Nucleus accumbens (tissue), 56 donors: ENCODE measurements at regions not wholly inside any gene's neighbourhood (a gene's known extent, or its start where the extent isn't known, plus 50 kb on each side); places are given as distances from the start of the nearest gene placed in this dataset.

Source experiments
- DNase-seq, 56 donors: peaks; one replicate each; lab custom pipeline; 2025; lab: John Stamatoyannopoulos, UW

DNA sequence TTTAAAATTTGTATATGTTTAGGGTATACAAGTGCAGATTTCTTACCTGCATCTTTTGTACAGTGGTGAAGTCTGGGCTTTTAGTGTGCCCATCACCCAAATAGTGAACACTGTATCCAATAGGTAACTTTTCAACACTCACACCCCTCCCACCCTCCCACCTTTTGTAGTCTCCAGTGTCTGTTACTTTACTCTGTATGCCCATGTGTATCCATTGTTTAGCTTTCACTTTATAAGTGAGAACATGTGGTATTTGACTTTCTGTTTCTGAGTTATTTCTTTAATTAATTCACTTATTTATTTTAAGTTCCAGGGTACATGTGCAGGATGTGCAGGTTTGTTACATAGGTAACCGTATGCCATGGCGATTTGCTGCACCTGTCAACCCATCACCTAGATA lies 124.8 kb upstream of the NEO1 start:
- no peak for DNase-seq

- DNase-seq: no peak
Measured at GRCh38 chr15:72925661-72926060, 126.6 kb upstream of the NEO1 start.

GRCh38 chr15:72923289-72923688 lies 129.0 kb upstream of the NEO1 start:
- no peak for DNase-seq

GRCh38 chr15:72920551-72920950 lies 131.7 kb upstream of the NEO1 start:
- DNase-seq: no peak

DNA sequence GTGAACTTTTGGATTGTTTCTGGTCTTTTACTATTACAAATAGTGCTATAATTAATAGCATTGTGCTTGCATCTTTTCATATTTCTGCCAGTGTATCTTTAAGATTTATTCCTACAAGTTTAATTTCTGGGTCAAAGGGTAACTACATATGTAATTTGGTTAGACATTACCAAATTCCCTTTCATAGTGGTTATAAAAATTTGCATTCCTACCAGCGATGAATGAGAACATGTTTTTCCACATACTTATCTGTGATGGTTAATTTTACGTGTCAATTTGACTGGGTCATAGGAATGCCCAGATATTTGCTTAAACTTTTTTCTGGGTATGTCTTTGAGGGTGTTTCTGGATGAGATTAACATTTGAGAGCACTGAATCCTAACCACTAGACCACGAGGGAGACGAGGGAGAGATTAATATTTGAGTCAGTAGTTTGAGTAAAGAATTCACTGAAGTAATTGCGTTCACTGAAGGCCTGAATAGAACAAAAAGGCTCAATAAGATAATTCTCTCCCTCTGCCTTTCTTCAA lies 132.3 kb upstream of the NEO1 start:
- no peak for DNase-seq

DNA sequence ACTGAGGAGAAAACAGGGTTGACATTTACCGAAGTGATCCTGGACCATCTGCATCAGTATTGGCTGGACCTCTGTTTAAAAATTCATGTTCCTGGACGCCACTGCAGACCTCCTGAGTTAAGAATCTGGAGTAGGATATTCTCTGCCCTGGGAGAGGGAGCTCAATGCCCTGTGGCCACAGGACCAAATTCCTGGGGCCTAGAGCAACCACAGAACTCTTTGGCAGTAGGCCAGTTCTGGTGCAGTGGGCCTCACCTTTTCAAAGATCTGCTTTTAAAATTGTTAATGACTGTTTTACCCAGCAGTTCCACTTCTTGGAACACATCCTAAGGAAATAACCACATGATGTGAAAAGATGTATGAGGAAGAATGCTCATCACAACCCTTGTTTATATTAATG lies 133.3 kb upstream of the ADPGK start:
- no peak for DNase-seq

DNA sequence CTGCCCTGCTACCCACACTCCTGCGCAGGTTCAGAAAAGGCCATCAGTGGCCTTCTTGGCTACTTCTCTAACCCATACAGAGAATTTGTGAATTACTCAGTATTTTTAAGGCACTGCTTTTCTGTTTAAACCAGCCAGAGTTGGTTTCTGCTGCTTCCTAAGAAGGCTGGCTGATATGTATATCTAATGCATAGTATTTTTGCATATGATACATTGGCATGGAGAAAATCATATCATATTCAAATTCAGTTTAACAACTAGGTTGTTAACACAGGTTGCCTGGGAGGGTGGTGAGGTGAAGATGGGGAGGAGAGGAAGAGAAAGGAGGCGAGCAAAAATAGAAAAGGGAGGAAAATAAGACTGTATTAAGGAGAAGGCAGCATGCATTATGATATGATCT lies 132.8 kb upstream of the ADPGK start:
- DNase-seq: no peak

- no peak for DNase-seq
Measured at GRCh38 chr15:72915843-72916242, 132.3 kb upstream of the ADPGK start.

GRCh38 chr15:72912996-72913395 lies 129.4 kb upstream of the ADPGK start:
- DNase-seq: no peak

DNA sequence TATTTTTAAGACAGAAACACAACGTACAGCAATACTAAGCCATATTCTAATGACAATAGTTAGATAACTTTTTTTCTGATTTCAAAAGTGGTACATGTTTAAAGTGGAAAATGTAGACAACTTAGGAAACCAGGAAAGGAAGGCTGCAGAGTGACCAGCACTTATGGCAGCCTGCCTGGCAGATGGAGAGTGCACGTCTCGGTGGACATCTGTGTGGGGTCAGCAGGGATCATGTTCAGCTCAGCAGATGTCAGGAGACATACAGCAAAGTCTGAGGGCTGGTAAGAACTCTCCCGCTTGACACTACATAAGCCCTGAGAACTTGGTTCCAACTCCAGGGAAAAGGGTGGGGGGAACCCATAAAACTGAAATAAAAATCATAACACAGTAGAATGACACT lies 128.6 kb upstream of the ADPGK start:
- DNase-seq: no peak

- DNase-seq: no peak
Measured at GRCh38 chr15:72911626-72912025, 128.1 kb upstream of the ADPGK start.

GRCh38 chr15:72908713-72909112 lies 125.2 kb upstream of the ADPGK start:
- DNase-seq: no peak

DNA sequence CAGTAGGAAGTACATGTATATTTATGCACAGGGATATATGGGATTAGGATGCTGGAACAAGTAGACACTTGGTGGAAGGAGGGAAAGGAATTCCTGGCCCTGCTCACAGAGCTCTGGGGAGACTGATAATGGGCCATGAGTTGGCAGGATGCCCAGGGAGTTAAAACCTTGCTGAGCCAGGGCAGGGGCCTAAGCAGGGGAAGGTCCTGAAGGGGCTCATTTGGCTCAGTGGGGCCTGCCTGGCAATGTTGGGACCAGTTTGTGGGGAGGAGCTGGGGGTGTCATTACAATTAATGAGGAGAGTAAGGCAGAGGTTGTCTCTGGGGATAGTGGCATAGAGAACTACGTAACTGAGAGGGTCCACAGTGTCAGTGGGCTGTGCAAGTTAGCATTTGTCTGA lies 124.2 kb upstream of the ADPGK start:
- DNase-seq: peak in 10 of 56 donors; percentile 1 to 19 (median 10)

DNA sequence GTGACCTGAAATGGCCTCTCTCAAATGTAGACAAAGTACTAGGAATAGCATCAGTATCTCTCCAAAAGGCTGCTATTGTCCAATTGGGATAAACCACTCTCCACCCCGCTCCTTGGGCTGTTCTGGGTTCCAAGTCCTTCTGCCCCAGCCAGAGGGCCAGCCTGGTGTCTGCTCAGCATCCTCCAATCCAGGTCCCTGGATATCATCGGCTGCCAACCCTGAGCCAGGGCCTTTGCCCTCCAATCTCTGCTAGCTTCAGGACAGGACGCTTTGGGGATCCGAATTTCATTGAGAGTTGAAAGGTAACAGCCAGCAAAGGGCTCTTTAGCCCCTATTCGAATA lies 119.3 kb upstream of the ADPGK start:
- DNase-seq: no peak

- DNase-seq: peak in 21 of 56 donors; percentile 1 to 50 (median 17)
Measured at GRCh38 chr15:72902245-72902918, 118.8 kb upstream of the ADPGK start.

- no peak for DNase-seq
Measured at GRCh38 chr15:72892986-72893385, 109.4 kb upstream of the ADPGK start.

DNA sequence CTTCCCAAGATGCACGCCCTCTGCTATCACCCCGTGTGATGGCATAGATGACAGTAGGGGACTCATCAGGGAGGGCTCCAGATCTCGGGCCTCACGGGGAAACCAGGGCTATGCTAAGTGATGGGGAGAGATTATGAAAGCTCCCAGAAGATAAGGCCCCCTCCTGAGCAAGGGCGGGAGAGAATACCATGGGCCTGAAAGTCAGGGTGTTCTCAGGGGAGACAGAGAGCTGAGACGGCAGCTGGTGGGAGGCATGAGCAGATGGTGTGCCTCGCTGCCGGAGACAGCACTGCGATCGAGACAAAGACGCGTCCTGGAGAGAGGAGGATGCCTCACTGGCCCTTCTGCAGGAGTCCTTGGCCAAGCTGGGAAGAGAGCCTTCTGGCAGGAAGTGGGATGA lies 106.5 kb upstream of the ADPGK start:
- DNase-seq: no peak

DNA sequence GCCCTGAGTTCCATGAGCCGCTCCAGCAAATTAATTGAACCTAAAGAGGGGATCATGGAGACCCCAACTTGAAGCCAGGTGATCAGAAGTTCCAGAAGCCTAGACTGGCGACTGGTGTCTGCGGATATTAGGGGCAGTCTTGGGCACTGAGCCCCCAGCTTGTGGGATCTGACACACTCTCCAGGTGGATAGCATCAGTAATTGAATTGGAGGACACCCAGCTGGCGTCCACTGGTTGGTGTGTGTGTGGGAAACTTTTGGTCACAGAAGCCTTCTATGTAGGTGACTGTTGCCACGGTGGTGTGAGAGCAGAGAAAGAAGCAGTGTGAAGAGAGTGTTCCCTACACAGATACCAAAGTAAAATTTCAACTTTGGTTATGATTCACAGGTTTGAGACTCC lies 106.0 kb upstream of the ADPGK start:
- no peak for DNase-seq

DNA sequence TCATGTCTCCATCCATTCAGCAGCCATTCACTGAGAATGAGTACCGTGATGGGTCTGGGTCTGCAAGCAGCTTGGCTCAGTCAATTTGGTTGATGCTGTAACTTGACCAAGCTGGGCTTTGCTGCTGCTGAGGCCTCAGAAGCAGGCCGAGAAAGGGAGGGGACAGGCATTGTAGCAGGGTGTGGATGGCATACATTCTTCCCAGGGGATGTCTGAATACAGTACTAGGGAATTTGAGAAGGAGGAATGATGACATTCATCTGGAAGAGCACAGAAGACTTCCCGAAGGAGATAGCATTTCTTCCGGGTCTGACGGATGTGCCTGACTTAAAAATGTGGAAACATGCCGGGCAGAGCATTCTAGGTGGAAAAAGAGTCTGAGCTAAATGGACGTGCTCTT lies 105.3 kb upstream of the ADPGK start:
- no peak for DNase-seq

GRCh38 chr15:72888211-72888610 lies 104.7 kb upstream of the ADPGK start:
- DNase-seq: no peak

- DNase-seq: no peak
Measured at GRCh38 chr15:72887376-72887775, 103.8 kb upstream of the ADPGK start.

GRCh38 chr15:72884311-72884710 lies 100.8 kb upstream of the ADPGK start:
- DNase-seq: no peak
